ENCODE measurements at regions not wholly inside any gene's neighbourhood (a gene's known extent, or its start where the extent isn't known, plus 50 kb on each side); places are given as distances from the start of the nearest gene placed in this dataset.

GRCh38 chr5:120108586-120109248, 355.4 kb upstream of the PRR16 start:
- TF ChIP-seq POLR2A (IDR thresholded peaks at IDR 0.05) (no peak), CTCF (IDR thresholded peaks at IDR 0.05) (no peak)
